ENCODE measurements at regions not wholly inside any gene's neighbourhood (a gene's known extent, or its start where the extent isn't known, plus 50 kb on each side); places are given as distances from the start of the nearest gene placed in this dataset.

DNA sequence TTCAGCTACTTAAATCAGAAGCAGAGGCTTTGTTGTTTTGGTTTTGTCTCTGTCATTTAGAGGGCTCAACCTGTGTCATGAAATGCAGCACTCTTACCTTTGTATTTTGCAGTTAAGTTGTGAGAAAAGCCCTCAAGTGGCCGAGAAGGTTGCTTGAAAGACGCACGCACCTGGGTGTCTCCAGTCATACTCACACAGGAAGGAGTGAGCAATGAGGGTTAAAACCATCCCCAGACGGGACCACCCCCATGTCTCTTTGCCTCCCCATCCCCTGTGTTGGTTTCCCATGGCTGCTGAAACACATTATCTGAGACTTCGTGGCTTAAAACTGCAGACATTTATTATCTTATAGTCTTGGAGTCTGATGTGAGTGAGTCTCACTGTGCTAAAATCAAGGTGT is 376.1 kb upstream of the CFAP20DC start:
- no peaks in the 10 kb centered on the region for H3K27me3 Mint-ChIP-seq
- DNase-seq (peak in 34 of 35 experiments; percentile 3 to 68 (median 38)), ATAC-seq (replicated peaks in 1 of 4) (peak; percentile 65 to 87 (median 70))
- POLR2A ChIA-PET, result interaction anchor here in 1 of 2 donors (1.3 kb wide), 1 partner anchor 26 kb away, joined by 11 read pairs; no protein-coding TSS in a partner anchor
- Histone ChIP-seq H3K4me1 (ENCODE audit: control insufficient read depth in 1 of 2, extremely low read depth in 1 of 2, insufficient read depth in 2 of 2, low read length in 2 of 2) (peaks cover 37 to 44% of the 10 kb centered on the region in 2 experiments), H3K27me3 (replicated peaks in 1 of 2; ENCODE audit: control insufficient read depth in 2 of 2, extremely low read depth in 1 of 2, insufficient read depth in 2 of 2, low read length in 1 of 2) (no peaks in the 10 kb centered on the region), H3K36me3 (ENCODE audit: control insufficient read depth in 2 of 2, extremely low read depth in 1 of 2, insufficient read depth in 1 of 2, low read length in 1 of 2) (no peaks in the 10 kb centered on the region), H3K9me3 (no peaks in the 10 kb centered on the region), H3K27ac (ENCODE audit: low read length) (peak overlapping the region; percentile 57), H3K4me3 (ENCODE audit: control insufficient read depth in 1 of 2, extremely low read depth in 1 of 2, low read length in 1 of 2) (no peak overlapping the region)
- CTCF ChIA-PET, result interaction anchor here (1.6 to 2.5 kb wide), 3 partner anchors 10 to 27 kb away, joined by 4 to 9 read pairs (median 8); no protein-coding TSS in a partner anchor
- no peaks in the 10 kb centered on the region for H3K9me3 Mint-ChIP-seq
- H3K4me3 Mint-ChIP-seq, result peak overlapping the region in 2 of 3 donors; percentile 29 to 52
- peaks cover 54 to 64% (median 54%) of the 10 kb centered on the region in 3 donors for H3K4me1 Mint-ChIP-seq
- H3K36me3 Mint-ChIP-seq, result no peaks in the 10 kb centered on the region
- WGBS (ENCODE audit: insufficient coverage), result no CpG with 5 or more reads among the region's 5 CpGs
- peak overlapping the region; percentile 83 to 89 for H3K27ac Mint-ChIP-seq

DNA sequence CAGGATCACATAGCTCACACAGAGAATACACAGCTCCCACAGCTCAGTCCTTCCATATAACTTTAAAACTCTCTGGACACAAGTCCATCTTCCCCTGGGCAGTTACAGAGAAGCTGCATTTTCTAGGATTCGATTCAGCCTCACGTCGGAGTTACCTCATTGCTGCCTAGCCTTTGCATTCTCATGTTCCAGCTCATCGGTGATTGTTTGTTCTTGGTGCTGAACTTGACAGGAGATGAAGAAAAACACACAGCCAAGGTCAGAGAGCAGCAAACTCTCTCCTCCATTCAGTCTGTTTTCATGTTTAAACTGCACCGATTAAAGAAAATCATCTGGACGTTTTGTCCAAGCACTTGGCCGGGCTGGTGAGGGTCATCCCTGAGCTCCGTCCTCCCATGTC is 375.5 kb upstream of the CFAP20DC start:
- Mint-ChIP-seq H3K27ac (peak overlapping the region; percentile 83 to 89), H3K9me3 (no peaks in the 10 kb centered on the region), H3K4me1 (peaks cover 54 to 64% (median 54%) of the 10 kb centered on the region in 3 donors), H3K4me3 (peak overlapping the region in 2 of 3 donors; percentile 29 to 52), H3K36me3 (no peaks in the 10 kb centered on the region), H3K27me3 (no peaks in the 10 kb centered on the region)
- ChIA-PET POLR2A (interaction anchor here (1.0 to 1.5 kb wide), 3 partner anchors 15 to 585 kb away, joined by 3 to 11 read pairs (median 3); no protein-coding TSS in a partner anchor), CTCF (interaction anchor here (1.3 to 2.5 kb wide), 4 partner anchors 10 to 27 kb away, joined by 3 to 9 read pairs (median 6); no protein-coding TSS in a partner anchor)
- Histone ChIP-seq H3K4me3 (ENCODE audit: control insufficient read depth in 1 of 2, extremely low read depth in 1 of 2, low read length in 1 of 2) (no peak overlapping the region), H3K9me3 (no peaks in the 10 kb centered on the region), H3K4me1 (ENCODE audit: control insufficient read depth in 1 of 2, extremely low read depth in 1 of 2, insufficient read depth in 2 of 2, low read length in 2 of 2) (peaks cover 37 to 44% of the 10 kb centered on the region in 2 experiments), H3K36me3 (ENCODE audit: control insufficient read depth in 2 of 2, extremely low read depth in 1 of 2, insufficient read depth in 1 of 2, low read length in 1 of 2) (no peaks in the 10 kb centered on the region), H3K27me3 (replicated peaks in 1 of 2; ENCODE audit: control insufficient read depth in 2 of 2, extremely low read depth in 1 of 2, insufficient read depth in 2 of 2, low read length in 1 of 2) (no peaks in the 10 kb centered on the region), H3K27ac (ENCODE audit: low read length) (peak overlapping the region; percentile 57)
- no peak for ATAC-seq (replicated peaks in 1 of 4)
- no CpG with 5 or more reads among the region's 8 CpGs for WGBS (ENCODE audit: insufficient coverage)
- no peak for DNase-seq

DNA sequence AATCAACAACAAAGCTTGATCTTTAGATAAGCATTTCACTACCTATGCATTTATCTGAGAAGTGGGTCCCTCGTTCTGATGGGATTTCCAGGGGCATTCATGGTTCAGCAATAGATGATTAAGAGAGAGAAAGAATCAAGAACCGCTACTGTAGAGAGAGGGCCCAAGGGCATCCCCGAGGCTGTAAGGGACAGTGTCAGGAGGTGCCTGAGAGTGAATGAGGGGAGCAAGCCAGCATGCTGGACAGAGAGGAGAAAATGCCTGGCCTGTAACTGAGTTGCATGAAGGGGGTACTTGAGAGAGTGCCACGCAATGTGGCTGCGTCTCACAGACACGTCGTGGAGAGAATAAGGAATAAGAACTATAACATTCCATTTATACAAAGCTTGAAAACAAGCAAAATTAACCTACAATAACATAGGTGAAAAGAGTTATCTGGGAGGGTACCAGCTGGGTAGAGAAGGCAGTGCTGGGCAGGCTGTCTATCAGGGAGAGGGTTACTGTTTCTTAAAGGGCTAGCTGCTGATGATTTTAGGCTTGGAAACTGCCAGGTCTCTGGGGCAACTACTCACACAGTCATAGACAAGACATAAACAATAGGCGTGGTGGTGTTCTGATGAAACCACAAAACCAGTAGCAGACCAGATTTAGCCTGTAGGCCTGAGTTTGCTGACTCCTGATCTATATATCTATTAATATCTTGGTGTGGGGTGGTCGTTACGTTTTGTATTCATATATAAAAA is 374.6 kb upstream of the CFAP20DC start:
- no peaks in the 10 kb centered on the region for H3K9me3 Mint-ChIP-seq
- Histone ChIP-seq H3K9me3 (no peaks in the 10 kb centered on the region), H3K27ac (ENCODE audit: low read length) (peak overlapping the region; percentile 48), H3K36me3 (ENCODE audit: control insufficient read depth in 2 of 2, extremely low read depth in 1 of 2, insufficient read depth in 1 of 2, low read length in 1 of 2) (no peaks in the 10 kb centered on the region), H3K4me3 (ENCODE audit: control insufficient read depth in 1 of 2, extremely low read depth in 1 of 2, low read length in 1 of 2) (no peak overlapping the region), H3K4me1 (ENCODE audit: control insufficient read depth in 1 of 2, extremely low read depth in 1 of 2, insufficient read depth in 2 of 2, low read length in 2 of 2) (peaks cover 37 to 44% of the 10 kb centered on the region in 2 experiments), H3K27me3 (replicated peaks in 1 of 2; ENCODE audit: control insufficient read depth in 2 of 2, extremely low read depth in 1 of 2, insufficient read depth in 2 of 2, low read length in 1 of 2) (no peaks in the 10 kb centered on the region)
- H3K27ac Mint-ChIP-seq, result peak overlapping the region; percentile 76 to 89
- WGBS (ENCODE audit: insufficient coverage), result 75% methylated on average over 1 of the region's 10 CpGs
- H3K36me3 Mint-ChIP-seq, result no peaks in the 10 kb centered on the region
- DNase-seq (peak in 25 of 35 experiments; percentile 5 to 53 (median 19)), ATAC-seq (replicated peaks in 1 of 4) (peak; percentile 56 to 75 (median 66))
- H3K27me3 Mint-ChIP-seq, result no peaks in the 10 kb centered on the region
- ChIA-PET POLR2A (interaction anchor here (1.0 to 1.5 kb wide), 3 partner anchors 10 to 586 kb away, joined by 3 read pairs; no protein-coding TSS in a partner anchor), CTCF (interaction anchor here (0.7 to 2.5 kb wide), 7 partner anchors 11 to 372 kb away, joined by 3 to 9 read pairs (median 3); no protein-coding TSS in a partner anchor)
- peak overlapping the region; percentile 21 to 52 (median 28) for H3K4me3 Mint-ChIP-seq
- H3K4me1 Mint-ChIP-seq, result peaks cover 54 to 64% (median 54%) of the 10 kb centered on the region in 3 donors

DNA sequence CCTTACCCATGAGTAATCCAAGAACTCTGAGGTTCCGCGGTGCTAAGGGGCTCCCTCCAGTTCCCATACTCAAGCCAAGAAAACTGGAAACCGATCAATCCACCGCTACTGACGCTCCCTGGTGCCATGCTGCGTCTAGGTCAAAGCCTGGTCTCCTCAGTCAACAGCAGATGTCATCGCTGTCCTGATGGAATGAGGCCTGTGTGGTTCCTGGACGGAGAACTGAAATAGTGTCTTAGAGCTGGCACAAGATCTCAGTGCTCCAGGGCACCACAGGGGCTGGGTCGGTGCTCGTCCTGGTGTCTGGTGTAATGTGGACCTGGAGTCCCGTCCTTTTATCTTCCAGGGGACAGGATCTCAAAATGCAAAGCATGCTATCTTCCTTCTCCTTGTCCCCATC is 373.9 kb upstream of the CFAP20DC start:
- no peak for DNase-seq
- CTCF ChIA-PET, result interaction anchor here in 1 of 2 donors (0.7 to 2.5 kb wide), 3 partner anchors 17 to 371 kb away, joined by 3 to 9 read pairs (median 3); no protein-coding TSS in a partner anchor

DNA sequence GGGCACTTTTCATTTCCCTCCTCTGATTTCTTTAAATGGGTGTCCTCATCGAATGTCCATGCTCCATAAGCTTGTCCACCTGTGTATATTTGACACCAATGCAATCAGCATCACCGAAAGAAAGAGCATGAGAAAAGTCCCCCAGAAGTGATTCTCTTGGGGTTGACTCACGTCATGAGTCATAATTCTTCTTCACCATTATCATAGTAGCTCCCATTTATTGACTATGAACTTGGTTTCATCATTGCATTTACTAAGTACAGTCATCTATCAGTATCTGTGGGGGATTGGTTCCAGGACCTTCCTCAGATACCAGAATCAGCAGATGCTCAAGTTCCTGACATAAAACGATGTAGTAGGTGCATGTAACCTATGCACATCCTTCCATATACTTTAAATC is 372.5 kb upstream of the CFAP20DC start:
- DNase-seq (no peak), ATAC-seq (replicated peaks in 1 of 4) (no peak)
- no peak overlapping the region for H3K4me3 ChIP-seq (ENCODE audit: control insufficient read depth in 1 of 2, extremely low read depth in 1 of 2, low read length in 1 of 2)
- H3K36me3 ChIP-seq (ENCODE audit: control insufficient read depth in 2 of 2, extremely low read depth in 1 of 2, insufficient read depth in 1 of 2, low read length in 1 of 2), result no peaks in the 10 kb centered on the region
- no peaks in the 10 kb centered on the region for H3K9me3 ChIP-seq
- H3K4me1 ChIP-seq (ENCODE audit: control insufficient read depth in 1 of 2, extremely low read depth in 1 of 2, insufficient read depth in 2 of 2, low read length in 2 of 2), result peaks cover 34 to 35% of the 10 kb centered on the region in 2 experiments
- H3K27ac ChIP-seq (ENCODE audit: low read length), result no peak overlapping the region
- no peak overlapping the region for H3K27ac Mint-ChIP-seq
- H3K9me3 Mint-ChIP-seq, result no peaks in the 10 kb centered on the region
- no peaks in the 10 kb centered on the region for H3K36me3 Mint-ChIP-seq
- ChIA-PET POLR2A (no interaction called here), CTCF (no interaction called here)
- no peak overlapping the region for H3K4me3 Mint-ChIP-seq
- WGBS (ENCODE audit: insufficient coverage), result 50% methylated on average over 1 of the region's 4 CpGs
- H3K4me1 Mint-ChIP-seq, result peaks cover 39 to 50% (median 42%) of the 10 kb centered on the region in 3 donors
- no peaks in the 10 kb centered on the region for H3K27me3 Mint-ChIP-seq
- H3K27me3 ChIP-seq (replicated peaks in 1 of 2; ENCODE audit: control insufficient read depth in 2 of 2, extremely low read depth in 1 of 2, insufficient read depth in 2 of 2, low read length in 1 of 2), result no peaks in the 10 kb centered on the region

More for the DNA sequence above, 373.9 kb upstream of the CFAP20DC start:
- Histone ChIP-seq H3K27ac (ENCODE audit: low read length) (peak overlapping the region; percentile 48), H3K9me3 (no peaks in the 10 kb centered on the region), H3K4me1 (ENCODE audit: control insufficient read depth in 1 of 2, extremely low read depth in 1 of 2, insufficient read depth in 2 of 2, low read length in 2 of 2) (peaks cover 37 to 44% of the 10 kb centered on the region in 2 experiments), H3K27me3 (replicated peaks in 1 of 2; ENCODE audit: control insufficient read depth in 2 of 2, extremely low read depth in 1 of 2, insufficient read depth in 2 of 2, low read length in 1 of 2) (no peaks in the 10 kb centered on the region), H3K36me3 (ENCODE audit: control insufficient read depth in 2 of 2, extremely low read depth in 1 of 2, insufficient read depth in 1 of 2, low read length in 1 of 2) (no peaks in the 10 kb centered on the region), H3K4me3 (ENCODE audit: control insufficient read depth in 1 of 2, extremely low read depth in 1 of 2, low read length in 1 of 2) (no peak overlapping the region)
- no peak for ATAC-seq (replicated peaks in 1 of 4)
- Mint-ChIP-seq H3K4me3 (peak overlapping the region in 1 of 3 donors; percentile 52), H3K27me3 (no peaks in the 10 kb centered on the region), H3K9me3 (no peaks in the 10 kb centered on the region), H3K27ac (peak overlapping the region; percentile 76 to 89), H3K4me1 (peaks cover 52 to 62% (median 53%) of the 10 kb centered on the region in 3 donors), H3K36me3 (no peaks in the 10 kb centered on the region)
- POLR2A ChIA-PET, result no interaction called here
- WGBS (ENCODE audit: insufficient coverage), result 85% methylated on average over 11 of the region's 11 CpGs

DNA sequence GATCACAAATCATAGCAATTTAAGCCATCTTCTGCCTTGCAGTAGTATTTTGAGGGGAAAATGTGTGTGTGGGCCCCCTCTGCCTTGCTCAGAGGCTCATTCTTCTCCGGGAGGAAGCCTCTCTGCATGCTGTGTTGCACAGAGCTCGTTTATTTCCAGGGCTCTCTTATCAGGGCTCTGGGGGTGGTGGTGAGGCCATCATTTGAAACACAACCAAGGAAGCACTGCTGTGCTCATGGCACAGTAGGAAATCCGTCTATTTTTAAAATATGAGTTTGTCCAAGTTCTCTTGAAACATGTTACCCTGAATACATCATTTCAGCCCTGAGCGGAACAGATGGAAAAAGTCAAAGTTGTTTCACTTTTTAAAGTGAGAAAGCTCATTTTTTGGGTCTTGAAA is 369.0 kb upstream of the CFAP20DC start:
- no peaks in the 10 kb centered on the region for H3K36me3 ChIP-seq (ENCODE audit: control insufficient read depth in 2 of 2, extremely low read depth in 1 of 2, insufficient read depth in 1 of 2, low read length in 1 of 2)
- no peaks in the 10 kb centered on the region for H3K9me3 Mint-ChIP-seq
- CTCF ChIA-PET, result no interaction called here
- no peaks in the 10 kb centered on the region for H3K27me3 Mint-ChIP-seq
- DNase-seq, result no peak
- no peak overlapping the region for H3K4me3 Mint-ChIP-seq
- no peaks in the 10 kb centered on the region for H3K27me3 ChIP-seq (replicated peaks in 1 of 2; ENCODE audit: control insufficient read depth in 2 of 2, extremely low read depth in 1 of 2, insufficient read depth in 2 of 2, low read length in 1 of 2)
- POLR2A ChIA-PET, result interaction anchor here in 1 of 2 donors (0.7 kb wide), 1 partner anchor 9 kb away, joined by 4 read pairs; no protein-coding TSS in a partner anchor
- no peak overlapping the region for H3K4me3 ChIP-seq (ENCODE audit: control insufficient read depth in 1 of 2, extremely low read depth in 1 of 2, low read length in 1 of 2)
- peaks cover 2 to 4% of the 10 kb centered on the region in 2 experiments for H3K4me1 ChIP-seq (ENCODE audit: control insufficient read depth in 1 of 2, extremely low read depth in 1 of 2, insufficient read depth in 2 of 2, low read length in 2 of 2)
- H3K9me3 ChIP-seq, result no peaks in the 10 kb centered on the region
- H3K27ac ChIP-seq (ENCODE audit: low read length), result no peak overlapping the region
- WGBS (ENCODE audit: insufficient coverage), result 82% methylated on average over 2 of the region's 4 CpGs
- H3K4me1 Mint-ChIP-seq, result peaks cover 5 to 17% (median 9%) of the 10 kb centered on the region in 3 donors
- no peak for ATAC-seq (replicated peaks in 1 of 4)
- no peaks in the 10 kb centered on the region for H3K36me3 Mint-ChIP-seq
- no peak overlapping the region for H3K27ac Mint-ChIP-seq
